HG03442 (cell line): ENCODE measurements at regions not wholly inside any gene's neighbourhood (a gene's known extent, or its start where the extent isn't known, plus 50 kb on each side); places are given as distances from the start of the nearest gene placed in this dataset.
A peak's percentile ranks its signal among the peaks of the same experiment; 100 is the strongest.

Experiments used
- ATAC-seq: cut with Tn5 transposase; IDR thresholded peaks from one replicate; pipeline ENCODE4 v1.9.1; 2021; ENCODE audit warnings: mild to moderate bottlenecking, moderate library complexity; ENCODE audit not compliant: unreplicated experiment

DNA sequence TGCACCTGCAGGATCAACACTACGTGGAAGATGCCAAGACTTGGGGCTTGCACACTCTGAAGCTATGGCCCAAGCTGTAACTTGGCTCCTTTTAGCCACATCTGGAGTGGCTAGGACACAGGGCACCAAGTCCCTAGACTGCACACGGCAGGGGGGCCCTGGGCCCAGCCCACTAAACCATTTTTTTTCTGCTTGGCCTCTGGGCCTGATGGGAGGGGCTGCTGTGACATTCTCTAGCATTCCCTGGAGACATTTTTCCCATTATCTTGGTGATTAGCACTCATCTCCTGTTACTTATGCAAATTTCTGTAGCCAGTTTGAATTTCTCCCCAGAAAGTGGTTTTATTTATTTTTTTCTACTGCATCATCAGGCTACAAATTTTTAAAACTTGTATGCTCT is 1080.7 kb downstream of the LRFN5 start:
- no peak for ATAC-seq

- no peak for ATAC-seq
Observed at GRCh38 chr14:42683707-42684106, 1077.0 kb downstream of the LRFN5 start.

- no peak for ATAC-seq
Observed at GRCh38 chr14:42676636-42677035, 1070.0 kb downstream of the LRFN5 start.

DNA sequence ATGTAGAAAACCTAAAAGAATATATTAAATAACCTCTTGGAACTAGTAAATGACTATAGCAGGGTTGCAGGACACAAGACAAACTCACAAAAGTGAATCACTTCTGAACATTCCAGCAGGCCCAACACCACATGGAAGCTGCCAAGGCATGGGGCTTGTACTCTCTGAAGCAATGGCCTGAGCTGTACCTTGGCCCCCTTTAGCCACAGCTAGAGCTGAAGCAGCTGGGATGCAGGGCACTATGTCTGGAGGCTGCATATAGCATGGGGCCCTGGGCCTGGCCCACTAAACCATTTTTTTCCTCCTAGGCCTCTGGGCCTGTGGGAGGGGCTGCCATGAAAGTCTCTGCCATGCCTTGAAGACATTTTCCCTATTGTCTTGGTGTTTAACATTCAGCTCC is 1067.3 kb downstream of the LRFN5 start:
- ATAC-seq, result no peak

- ATAC-seq, result no peak
Observed at GRCh38 chr14:42671636-42672035, 1065.0 kb downstream of the LRFN5 start.

GRCh38 chr14:42665083-42665482 is 1058.4 kb downstream of the LRFN5 start:
- no peak for ATAC-seq

- no peak for ATAC-seq
Observed at GRCh38 chr14:42664190-42664589, 1057.5 kb downstream of the LRFN5 start.

GRCh38 chr14:42654707-42655106 is 1048.0 kb downstream of the LRFN5 start:
- no peak for ATAC-seq

- no peak for ATAC-seq
Observed at GRCh38 chr14:42642787-42643186, 1036.1 kb downstream of the LRFN5 start.

DNA sequence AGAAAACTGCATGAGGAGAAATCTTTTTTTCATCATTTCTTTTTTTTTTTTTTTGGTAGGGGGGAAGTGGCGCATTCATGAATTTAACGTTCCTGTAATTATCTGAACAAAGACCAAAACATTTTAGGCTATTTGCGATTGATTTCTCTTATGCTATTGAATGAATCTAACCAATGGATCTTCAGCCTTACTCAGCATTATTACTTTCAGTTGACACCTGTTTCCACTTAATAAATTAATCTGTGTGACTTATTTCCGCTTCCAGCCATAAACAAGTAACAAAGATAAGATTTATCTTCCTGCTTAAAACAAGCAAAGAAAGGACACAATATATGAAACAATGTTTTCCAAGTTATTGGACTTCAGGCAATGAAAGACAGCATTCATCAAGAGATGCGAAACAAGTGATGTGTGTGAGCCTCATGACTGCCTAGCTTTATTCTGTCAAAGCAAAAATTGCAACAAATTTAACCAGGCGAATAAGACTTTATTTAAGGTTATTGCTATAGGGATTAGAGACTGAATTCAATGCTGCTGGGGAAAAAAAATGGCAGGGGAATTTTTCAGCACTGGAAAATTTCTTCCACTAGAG is 1026.9 kb downstream of the LRFN5 start:
- no peak for ATAC-seq

- no peak for ATAC-seq
Observed at GRCh38 chr14:42629553-42629952, 1022.9 kb downstream of the LRFN5 start.

- peak; percentile 45 for ATAC-seq
Observed at GRCh38 chr14:42628602-42629001, 1021.9 kb downstream of the LRFN5 start.

DNA sequence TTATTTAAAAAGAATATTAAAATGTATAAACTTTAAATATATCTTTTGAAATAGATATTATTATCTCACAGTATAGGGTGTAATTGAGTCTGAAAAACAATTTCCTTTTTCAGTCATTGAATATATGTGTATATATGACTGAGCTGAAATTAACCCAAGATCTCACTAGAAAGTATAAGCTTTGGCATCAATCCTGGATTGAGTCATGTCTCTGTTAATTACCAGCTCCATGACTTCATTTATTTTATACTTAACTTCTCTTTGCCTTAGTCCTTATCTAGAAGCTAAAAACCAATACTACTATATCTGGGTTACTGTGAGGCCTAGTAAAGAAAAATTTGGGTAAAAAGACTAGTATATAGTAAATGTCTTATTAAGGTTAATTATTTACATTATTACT is 1020.3 kb downstream of the LRFN5 start:
- no peak for ATAC-seq

DNA sequence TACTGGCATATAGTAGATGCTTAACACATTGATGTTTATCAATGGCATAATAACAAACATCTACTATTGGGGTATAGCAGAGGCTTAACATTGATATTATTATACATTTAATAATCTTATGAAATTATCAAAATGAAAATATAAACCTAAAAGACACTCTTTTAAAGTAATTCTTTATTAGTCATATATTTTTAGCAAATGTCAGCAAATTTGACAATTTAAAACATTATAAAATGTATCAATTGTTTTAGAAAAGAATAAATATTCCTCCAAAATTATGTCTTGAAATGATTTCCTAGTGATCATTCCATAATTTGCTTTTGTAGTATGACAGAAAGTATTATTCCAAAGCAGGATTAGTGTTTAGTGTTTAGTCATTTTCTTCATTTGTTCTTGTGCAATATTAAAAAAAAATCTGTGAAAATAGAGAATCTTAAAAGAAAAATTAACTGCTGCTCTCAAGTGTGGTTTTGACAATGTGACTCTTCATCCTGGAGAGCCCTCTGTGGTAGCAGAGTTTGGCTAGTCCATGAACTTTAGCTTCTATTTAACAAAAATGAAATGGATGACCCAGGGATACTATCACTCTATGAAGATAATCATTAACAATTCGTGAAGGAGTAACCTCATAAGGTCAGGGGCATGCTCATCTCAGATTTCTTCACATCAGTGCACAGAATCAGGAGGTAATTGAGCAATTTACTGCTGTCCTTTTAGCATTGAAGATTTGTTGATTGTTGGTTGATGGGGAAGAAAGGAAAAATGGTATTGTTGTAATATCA is 1018.5 kb downstream of the LRFN5 start:
- ATAC-seq, result no peak

- ATAC-seq, result no peak
Observed at GRCh38 chr14:42617005-42617404, 1010.3 kb downstream of the LRFN5 start.

DNA sequence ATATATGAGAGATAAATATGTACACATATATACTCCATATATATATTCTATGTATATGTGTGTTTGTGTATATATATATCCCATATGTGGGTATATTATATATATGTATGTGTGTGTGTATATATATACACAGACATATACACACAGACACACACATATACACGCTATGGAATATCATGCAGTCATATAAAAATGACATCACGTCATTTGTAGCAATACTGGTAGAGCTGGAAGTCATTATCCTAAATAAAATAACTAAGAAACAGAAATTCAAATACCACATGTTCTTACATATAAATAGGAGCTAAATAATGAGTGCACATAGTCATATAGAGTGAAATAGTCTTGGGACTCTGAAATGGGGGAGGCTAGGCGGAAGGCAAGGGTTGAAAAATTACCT is 1000.2 kb downstream of the LRFN5 start:
- no peak for ATAC-seq

- no peak for ATAC-seq
Observed at GRCh38 chr14:42602336-42602845, 995.7 kb downstream of the LRFN5 start.

DNA sequence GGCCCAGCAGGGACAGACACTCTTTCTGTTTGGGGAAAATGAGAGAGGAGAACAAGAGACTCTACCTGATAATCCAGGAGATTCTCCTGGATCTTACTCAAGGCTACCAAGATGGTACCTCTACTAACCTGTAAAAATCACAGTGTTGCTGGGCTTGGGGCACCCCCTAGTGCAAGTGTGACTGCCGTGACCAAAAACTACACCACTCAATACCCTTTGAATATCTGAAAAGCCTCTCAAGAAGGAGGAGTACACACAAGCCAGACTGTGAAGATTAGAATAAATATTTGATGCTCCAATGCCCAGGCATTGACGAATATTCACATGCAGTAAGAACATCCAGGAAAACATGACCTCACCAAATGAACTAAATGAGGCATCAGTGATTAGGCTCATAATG is 965.4 kb downstream of the LRFN5 start:
- no peak for ATAC-seq

- no peak for ATAC-seq
Observed at GRCh38 chr14:42569227-42569626, 962.6 kb downstream of the LRFN5 start.

DNA sequence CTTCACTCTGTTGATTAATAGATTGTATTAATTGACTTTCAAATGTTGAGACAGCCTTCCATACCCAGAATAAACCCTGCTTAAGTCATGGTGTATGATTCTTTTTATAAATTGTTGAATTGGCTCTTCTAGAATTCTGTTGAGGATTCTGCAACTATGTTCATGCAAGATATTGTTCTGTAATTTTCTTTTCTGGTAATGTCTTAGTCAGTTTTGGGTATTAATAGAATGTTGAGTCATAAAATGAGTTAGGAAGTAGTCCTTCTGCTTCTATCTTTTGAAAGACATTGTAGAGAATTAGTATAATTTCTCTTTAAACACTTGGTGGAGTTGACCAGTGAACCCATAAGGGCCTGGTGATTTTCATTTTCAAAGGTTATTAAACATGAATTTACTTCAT is 958.9 kb downstream of the LRFN5 start:
- ATAC-seq, result no peak

GRCh38 chr14:42563313-42563712 is 956.6 kb downstream of the LRFN5 start:
- no peak for ATAC-seq

DNA sequence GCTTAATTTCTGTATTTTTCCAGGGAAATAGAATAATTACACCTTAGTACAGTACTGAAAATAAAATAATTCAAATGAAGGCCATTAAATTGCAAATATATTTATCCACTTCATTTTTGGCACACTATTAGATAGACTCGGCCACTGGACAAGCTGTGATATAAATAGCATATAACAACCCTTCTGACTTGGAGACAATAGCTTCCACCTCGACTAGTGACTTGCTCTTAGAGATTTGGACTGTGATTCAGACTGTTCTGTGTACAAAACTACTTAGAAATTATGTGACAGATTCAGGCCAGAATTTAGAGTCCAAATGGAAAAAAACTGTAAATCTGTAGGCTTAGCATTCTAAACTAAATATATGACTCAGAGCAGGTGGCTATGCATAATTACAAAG is 949.9 kb downstream of the LRFN5 start:
- no peak for ATAC-seq

DNA sequence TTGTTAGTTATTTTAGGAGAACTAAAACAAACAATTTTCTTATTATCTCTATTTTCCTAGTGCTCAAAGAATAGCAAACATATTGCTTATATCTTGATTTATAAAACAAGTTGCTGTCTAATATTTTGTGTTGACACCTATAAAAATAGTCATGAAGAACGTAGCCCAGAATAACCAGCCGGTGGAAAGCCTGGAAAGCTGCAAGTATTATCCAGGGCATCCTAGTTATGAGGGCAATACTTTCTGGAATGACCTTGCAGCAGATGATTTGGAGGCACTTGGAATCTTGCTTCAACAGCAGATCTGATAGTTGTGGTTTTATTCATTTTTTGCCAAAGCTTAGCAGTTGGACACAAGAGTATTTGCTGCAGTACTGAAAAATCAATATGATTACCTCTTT is 948.7 kb downstream of the LRFN5 start:
- no peak for ATAC-seq
